Fibroblast of lung (primary cell): ENCODE measurements at regions not wholly inside any gene's neighbourhood (a gene's known extent, or its start where the extent isn't known, plus 50 kb on each side); places are given as distances from the start of the nearest gene placed in this dataset.
"Not testable (repeated sequence)": the region's sequence is repeated elsewhere in the genome, so short reads cannot be mapped to it uniquely, and the experiment has no call there.

Source experiments
- DNase-seq, 2 donors: peaks; one replicate each; pipeline versions ENCODE4 v3.0.0 to v3.0.0-alpha.2; 2010; ENCODE audit warnings: low read depth in 2 of 2
- H2AFZ ChIP-seq: 2 replicates; pipeline ENCODE4 v1.5.1; 2012; ENCODE audit warnings: low read length, control low read depth, inconsistent platforms
- H3K27ac ChIP-seq: 2 replicates; pipeline ENCODE4 v1.5.1; 2011; ENCODE audit warnings: low read length, control low read depth; ENCODE audit not compliant: insufficient read depth
- H3K27me3 ChIP-seq: 2 replicates; pipeline ENCODE4 v1.5.1; 2011; ENCODE audit warnings: mild to moderate bottlenecking, low read length; ENCODE audit not compliant: control insufficient read depth, insufficient read depth
- H3K36me3 ChIP-seq: 2 replicates; pipeline ENCODE4 v1.5.1; 2011; ENCODE audit warnings: low read length; ENCODE audit not compliant: control insufficient read depth, insufficient read depth
- H3K4me1 ChIP-seq: 2 replicates; pipeline ENCODE4 v1.5.1; 2011; ENCODE audit warnings: low read length; ENCODE audit not compliant: control insufficient read depth, insufficient read depth; ENCODE audit errors: extremely low read depth
- H3K4me2 ChIP-seq: 2 replicates; pipeline ENCODE4 v1.5.1; 2011; ENCODE audit warnings: low read length, control low read depth; ENCODE audit not compliant: insufficient read depth; ENCODE audit errors: extremely low read depth
- H3K4me3 ChIP-seq, 4 experiments: fragments of 200-600 bp in 1 of 4; sonication (generic) in 1 of 4; replicated peaks in 1 of 4; 2 replicates each; pipeline ENCODE4 v1.5.1; 2011 to 2016; ENCODE audit warnings: low read length in 4 of 4, low read depth in 3 of 4, mild to moderate bottlenecking in 3 of 4, control low read depth in 2 of 4, inconsistent platforms in 1 of 4, mixed read lengths in 1 of 4; ENCODE audit not compliant: insufficient read depth in 1 of 4; ENCODE audit errors: control extremely low read depth in 1 of 4
- H3K79me2 ChIP-seq: 2 replicates; pipeline ENCODE4 v1.5.1; 2012; ENCODE audit warnings: mild to moderate bottlenecking, low read length, inconsistent platforms; ENCODE audit not compliant: control insufficient read depth, insufficient read depth
- H3K9ac ChIP-seq: 2 replicates; pipeline ENCODE4 v1.5.1; 2011; ENCODE audit warnings: mild to moderate bottlenecking, low read length, control low read depth; ENCODE audit not compliant: insufficient read depth
- H3K9me3 ChIP-seq: 2 replicates; pipeline ENCODE4 v1.5.1; 2012; ENCODE audit warnings: low read depth, low read length; ENCODE audit not compliant: control insufficient read depth, insufficient read depth
- H4K20me1 ChIP-seq: 2 replicates; pipeline ENCODE4 v1.5.1; 2011; ENCODE audit warnings: low read length; ENCODE audit not compliant: control insufficient read depth, insufficient read depth; ENCODE audit errors: extremely low read depth
- CTCF ChIP-seq, 2 donors: IDR thresholded peaks in 1 of 2; conservative IDR thresholded peaks in 1 of 2; 1 replicate in 1 of 2; 2 replicates in 1 of 2; pipeline ENCODE4 v1.5.1; 2011 to 2012; ENCODE audit warnings: low read length in 2 of 2, control low read depth in 1 of 2, inconsistent platforms in 1 of 2, low read depth in 1 of 2, mild to moderate bottlenecking in 1 of 2
- EZH2 ChIP-seq: IDR thresholded peaks from 2 replicates; pipeline ENCODE4 v1.5.1; 2012; ENCODE audit warnings: low read length, control low read depth, mild to moderate bottlenecking; ENCODE audit errors: missing control alignments

- Histone ChIP-seq H3K27me3 (no peaks in the 10 kb centered on the region), H3K9me3 (no peaks in the 10 kb centered on the region), H3K4me3 (no peak overlapping the region), H4K20me1 (no peaks in the 10 kb centered on the region), H3K79me2 (no peaks in the 10 kb centered on the region), H3K27ac (no peak overlapping the region), H2AFZ (no peak overlapping the region), H3K9ac (no peak overlapping the region), H3K36me3 (no peaks in the 10 kb centered on the region), H3K4me1 (no peaks in the 10 kb centered on the region), H3K4me2 (no peak overlapping the region)
- TF ChIP-seq EZH2, result no peak
- TF ChIP-seq CTCF (conservative IDR thresholded peaks at IDR 0.05 in 1 of 2, IDR thresholded peaks at IDR 0.05 in 1 of 2; ENCODE audit: low read depth in 1 of 2, low read length in 2 of 2), result no peak
- DNase-seq, result no peak
Observed at GRCh38 chr14:21795456-21795855, 121.8 kb upstream of the OR4E1 start.

- Histone ChIP-seq H3K27me3 (no peaks in the 10 kb centered on the region), H4K20me1 (no peaks in the 10 kb centered on the region), H3K27ac (no peak overlapping the region), H3K4me3 (no peak overlapping the region), H2AFZ (no peak overlapping the region), H3K4me1 (no peaks in the 10 kb centered on the region), H3K9ac (no peak overlapping the region), H3K36me3 (no peaks in the 10 kb centered on the region), H3K9me3 (no peaks in the 10 kb centered on the region), H3K4me2 (no peak overlapping the region), H3K79me2 (no peaks in the 10 kb centered on the region)
- no peak for TF ChIP-seq CTCF (conservative IDR thresholded peaks at IDR 0.05 in 1 of 2, IDR thresholded peaks at IDR 0.05 in 1 of 2; ENCODE audit: low read depth in 1 of 2, low read length in 2 of 2)
- TF ChIP-seq EZH2, result no peak
- no peak for DNase-seq
Observed at GRCh38 chr14:21791749-21792148, 118.1 kb upstream of the OR4E1 start.

- not testable (repeated sequence) for DNase-seq
Observed at GRCh38 chr14:21788687-21789086, 115.1 kb upstream of the OR4E1 start.

GRCh38 chr14:21787242-21787641 is 113.6 kb upstream of the OR4E1 start:
- H3K27me3 ChIP-seq, H3K36me3 ChIP-seq, H2AFZ ChIP-seq, H3K9ac ChIP-seq, H3K9me3 ChIP-seq, H3K79me2 ChIP-seq, DNase-seq, H3K4me3 ChIP-seq, H4K20me1 ChIP-seq, H3K4me2 ChIP-seq, H3K4me1 ChIP-seq, H3K27ac ChIP-seq: not testable (repeated sequence)

More at GRCh38 chr14:21788687-21789086, 115.1 kb upstream of the OR4E1 start:
- not testable (repeated sequence) for H3K36me3 ChIP-seq, H2AFZ ChIP-seq, H3K9ac ChIP-seq, H4K20me1 ChIP-seq, H3K9me3 ChIP-seq, H3K4me3 ChIP-seq, H3K79me2 ChIP-seq, H3K4me1 ChIP-seq, H3K27me3 ChIP-seq, H3K27ac ChIP-seq, H3K4me2 ChIP-seq
